Ovary (tissue), 3 donors: ENCODE measurements at regions not wholly inside any gene's neighbourhood (a gene's known extent, or its start where the extent isn't known, plus 50 kb on each side); places are given as distances from the start of the nearest gene placed in this dataset.

Experiments
- EP300 ChIP-seq: sonication (generic); formaldehyde crosslinking; IDR thresholded peaks from one replicate; pipeline ENCODE4 v1.6.1; 2017; ENCODE audit warnings: antibody characterized with exemption
- POLR2A ChIP-seq: fragments of 450-650 bp; IDR thresholded peaks from one replicate; pipeline ENCODE4 v1.6.1; 2017; ENCODE audit warnings: antibody characterized with exemption, mild to moderate bottlenecking, moderate library complexity
- TF ChIP-seq, protein P1 (sequence below), 3 donors: fragments of 450-650 bp in 2 of 3; fragments of 200-600 bp in 1 of 3; IDR thresholded peaks; one replicate each; pipeline versions ENCODE4 v1.5.1 to v1.8.0; 2016 to 2022; ENCODE audit warnings: antibody characterized with exemption in 3 of 3, mild to moderate bottlenecking in 1 of 3
- donor health status: DM: no; HTN: no; CAD: no.

GRCh38 chr4:74845834-74846233 is 51.5 kb upstream of the BTC start:
- TF ChIP-seq, protein P1, sequence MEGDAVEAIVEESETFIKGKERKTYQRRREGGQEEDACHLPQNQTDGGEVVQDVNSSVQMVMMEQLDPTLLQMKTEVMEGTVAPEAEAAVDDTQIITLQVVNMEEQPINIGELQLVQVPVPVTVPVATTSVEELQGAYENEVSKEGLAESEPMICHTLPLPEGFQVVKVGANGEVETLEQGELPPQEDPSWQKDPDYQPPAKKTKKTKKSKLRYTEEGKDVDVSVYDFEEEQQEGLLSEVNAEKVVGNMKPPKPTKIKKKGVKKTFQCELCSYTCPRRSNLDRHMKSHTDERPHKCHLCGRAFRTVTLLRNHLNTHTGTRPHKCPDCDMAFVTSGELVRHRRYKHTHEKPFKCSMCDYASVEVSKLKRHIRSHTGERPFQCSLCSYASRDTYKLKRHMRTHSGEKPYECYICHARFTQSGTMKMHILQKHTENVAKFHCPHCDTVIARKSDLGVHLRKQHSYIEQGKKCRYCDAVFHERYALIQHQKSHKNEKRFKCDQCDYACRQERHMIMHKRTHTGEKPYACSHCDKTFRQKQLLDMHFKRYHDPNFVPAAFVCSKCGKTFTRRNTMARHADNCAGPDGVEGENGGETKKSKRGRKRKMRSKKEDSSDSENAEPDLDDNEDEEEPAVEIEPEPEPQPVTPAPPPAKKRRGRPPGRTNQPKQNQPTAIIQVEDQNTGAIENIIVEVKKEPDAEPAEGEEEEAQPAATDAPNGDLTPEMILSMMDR (IDR thresholded peaks at IDR 0.05), result no peak
- TF ChIP-seq POLR2A (no peak), EP300 (no peak)
